ENCODE measurements at regions not wholly inside any gene's neighbourhood (a gene's known extent, or its start where the extent isn't known, plus 50 kb on each side); places are given as distances from the start of the nearest gene placed in this dataset.

GRCh38 chr7:40918701-40919271 lies 784.0 kb downstream of the SUGCT start:
- Histone ChIP-seq H3K27me3 (ENCODE audit: control insufficient read depth, insufficient read depth, low read length) (no peaks in the 10 kb centered on the region), H3K27ac (ENCODE audit: low read length) (no peak overlapping the region), H3K4me1 (ENCODE audit: control insufficient read depth, insufficient read depth, low read length) (no peaks in the 10 kb centered on the region), H3K36me3 (ENCODE audit: control insufficient read depth, insufficient read depth, low read length) (no peaks in the 10 kb centered on the region), H3K4me3 (ENCODE audit: low read length) (no peak overlapping the region), H3K9me3 (ENCODE audit: control insufficient read depth, insufficient read depth, low read length) (no peaks in the 10 kb centered on the region)
- WGBS (ENCODE audit: insufficient coverage, insufficient read length): no CpG with 5 or more reads among the region's 2 CpGs
- DNase-seq (ENCODE audit: low read depth, low spot score): no peak

- no peak for DNase-seq (ENCODE audit: low read depth, low spot score)
- Histone ChIP-seq H3K27me3 (ENCODE audit: control insufficient read depth, insufficient read depth, low read length) (no peaks in the 10 kb centered on the region), H3K9me3 (ENCODE audit: control insufficient read depth, insufficient read depth, low read length) (no peaks in the 10 kb centered on the region), H3K36me3 (ENCODE audit: control insufficient read depth, insufficient read depth, low read length) (no peaks in the 10 kb centered on the region), H3K4me3 (ENCODE audit: low read length) (no peak overlapping the region), H3K27ac (ENCODE audit: low read length) (no peak overlapping the region), H3K4me1 (ENCODE audit: control insufficient read depth, insufficient read depth, low read length) (no peaks in the 10 kb centered on the region)
- WGBS (ENCODE audit: insufficient coverage, insufficient read length): no CpG with 5 or more reads among the region's 2 CpGs
Observed at GRCh38 chr7:40916813-40917212, 782.0 kb downstream of the SUGCT start.

GRCh38 chr7:40915071-40915470 lies 780.3 kb downstream of the SUGCT start:
- Histone ChIP-seq H3K4me1 (ENCODE audit: control insufficient read depth, insufficient read depth, low read length) (no peaks in the 10 kb centered on the region), H3K36me3 (ENCODE audit: control insufficient read depth, insufficient read depth, low read length) (no peaks in the 10 kb centered on the region), H3K4me3 (ENCODE audit: low read length) (no peak overlapping the region), H3K27ac (ENCODE audit: low read length) (no peak overlapping the region), H3K9me3 (ENCODE audit: control insufficient read depth, insufficient read depth, low read length) (no peaks in the 10 kb centered on the region), H3K27me3 (ENCODE audit: control insufficient read depth, insufficient read depth, low read length) (no peaks in the 10 kb centered on the region)
- WGBS (ENCODE audit: insufficient coverage, insufficient read length): no CpG with 5 or more reads among the region's 5 CpGs
- no peak for DNase-seq (ENCODE audit: low read depth, low spot score)

All from iPS DF 6.9 (cell line).